GM10266 (cell line): ENCODE measurements at regions not wholly inside any gene's neighbourhood (a gene's known extent, or its start where the extent isn't known, plus 50 kb on each side); places are given as distances from the start of the nearest gene placed in this dataset.

Experiments
- DNase-seq: peaks from one replicate; pipeline ENCODE4 v3.0.0; 2012; ENCODE audit errors: extremely low spot score
- TF ChIP-seq, protein P1 (sequence below): IDR thresholded peaks from 2 replicates; pipeline ENCODE4 v1.5.1; 2012; ENCODE audit warnings: mild to moderate bottlenecking, low read depth; ENCODE audit not compliant: control insufficient read depth, insufficient read depth; ENCODE audit errors: missing control alignments

DNA sequence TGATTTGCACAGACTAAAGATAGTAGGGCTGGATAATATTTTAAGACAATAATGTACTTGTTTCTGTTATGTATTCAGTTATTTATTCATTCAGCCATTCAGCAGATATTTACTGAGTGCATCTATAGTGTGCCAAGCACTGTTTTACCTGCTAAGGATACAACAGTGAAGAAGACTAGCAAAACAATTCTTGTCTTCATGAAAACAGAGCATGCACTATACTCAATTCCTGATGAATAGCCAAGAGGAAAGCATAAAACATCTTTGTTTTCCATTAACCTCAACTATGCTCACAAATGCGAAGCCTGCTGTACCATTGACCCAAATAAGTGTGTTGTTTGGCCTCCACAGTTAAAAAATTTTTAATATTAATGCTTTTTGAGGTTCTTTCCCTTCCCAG, 436.7 kb downstream of the BCKDHB start:
- TF ChIP-seq, protein P1, sequence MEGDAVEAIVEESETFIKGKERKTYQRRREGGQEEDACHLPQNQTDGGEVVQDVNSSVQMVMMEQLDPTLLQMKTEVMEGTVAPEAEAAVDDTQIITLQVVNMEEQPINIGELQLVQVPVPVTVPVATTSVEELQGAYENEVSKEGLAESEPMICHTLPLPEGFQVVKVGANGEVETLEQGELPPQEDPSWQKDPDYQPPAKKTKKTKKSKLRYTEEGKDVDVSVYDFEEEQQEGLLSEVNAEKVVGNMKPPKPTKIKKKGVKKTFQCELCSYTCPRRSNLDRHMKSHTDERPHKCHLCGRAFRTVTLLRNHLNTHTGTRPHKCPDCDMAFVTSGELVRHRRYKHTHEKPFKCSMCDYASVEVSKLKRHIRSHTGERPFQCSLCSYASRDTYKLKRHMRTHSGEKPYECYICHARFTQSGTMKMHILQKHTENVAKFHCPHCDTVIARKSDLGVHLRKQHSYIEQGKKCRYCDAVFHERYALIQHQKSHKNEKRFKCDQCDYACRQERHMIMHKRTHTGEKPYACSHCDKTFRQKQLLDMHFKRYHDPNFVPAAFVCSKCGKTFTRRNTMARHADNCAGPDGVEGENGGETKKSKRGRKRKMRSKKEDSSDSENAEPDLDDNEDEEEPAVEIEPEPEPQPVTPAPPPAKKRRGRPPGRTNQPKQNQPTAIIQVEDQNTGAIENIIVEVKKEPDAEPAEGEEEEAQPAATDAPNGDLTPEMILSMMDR = no peak
- no peak for DNase-seq

DNA sequence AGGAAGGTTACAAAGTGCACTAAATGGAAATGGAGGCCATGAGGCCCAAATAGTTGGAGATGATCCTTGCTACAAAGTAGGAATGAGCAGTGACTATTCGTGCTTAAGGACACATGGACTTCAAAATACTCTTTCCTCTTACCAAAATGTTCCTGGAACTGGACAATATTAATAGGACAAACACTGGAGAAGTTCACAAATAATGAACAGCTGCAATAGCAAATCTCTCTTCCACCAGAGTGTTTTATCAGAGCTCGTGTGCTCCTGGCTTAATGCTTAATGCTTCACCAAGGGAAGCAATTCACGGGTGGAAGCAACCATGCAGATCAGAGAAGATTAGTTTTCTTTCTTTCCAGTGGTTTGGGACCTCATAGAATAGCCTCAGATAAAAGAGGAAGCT, 435.4 kb downstream of the BCKDHB start:
- TF ChIP-seq, protein P1 = no peak
- no peak for DNase-seq

DNA sequence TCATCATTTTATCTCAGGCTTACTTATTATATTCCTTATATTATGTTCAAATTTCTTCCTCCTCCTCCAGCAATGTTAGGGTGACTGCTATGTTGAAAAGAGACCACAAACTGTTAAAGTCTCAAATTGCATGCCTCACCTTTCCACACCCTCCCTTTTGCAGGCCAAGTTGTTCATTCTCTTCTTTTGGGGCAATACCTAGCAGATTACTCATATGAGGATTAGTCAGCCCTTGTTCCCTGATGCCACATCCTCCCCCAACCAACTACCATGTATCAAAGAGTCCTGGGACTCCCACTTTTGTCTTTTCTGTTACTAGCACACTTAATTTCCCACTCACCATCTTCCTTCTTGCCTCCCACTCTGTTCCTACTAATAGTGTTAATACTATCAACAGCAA, 434.7 kb downstream of the BCKDHB start:
- TF ChIP-seq, protein P1 = no peak
- no peak for DNase-seq

DNA sequence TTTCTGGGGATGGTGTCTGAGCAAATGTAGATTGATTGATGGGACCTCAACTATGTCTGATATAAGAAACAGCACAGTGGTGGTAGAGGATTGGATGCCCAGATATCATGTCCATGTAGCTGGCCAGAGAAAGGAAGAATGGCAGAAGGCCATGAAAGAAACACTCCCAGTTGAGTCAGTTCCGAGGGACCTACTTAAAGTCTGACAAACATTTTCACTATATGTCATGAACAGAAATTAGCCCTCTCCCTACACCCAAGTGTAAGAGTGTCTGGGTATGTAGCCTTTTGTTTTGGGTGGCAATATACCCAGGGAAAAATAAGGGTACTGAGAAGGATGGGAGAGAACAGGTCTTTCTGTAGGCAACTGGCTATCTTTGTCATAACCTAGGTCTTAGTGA, 434.2 kb downstream of the BCKDHB start:
- TF ChIP-seq, protein P1 = no peak
- no peak for DNase-seq

DNA sequence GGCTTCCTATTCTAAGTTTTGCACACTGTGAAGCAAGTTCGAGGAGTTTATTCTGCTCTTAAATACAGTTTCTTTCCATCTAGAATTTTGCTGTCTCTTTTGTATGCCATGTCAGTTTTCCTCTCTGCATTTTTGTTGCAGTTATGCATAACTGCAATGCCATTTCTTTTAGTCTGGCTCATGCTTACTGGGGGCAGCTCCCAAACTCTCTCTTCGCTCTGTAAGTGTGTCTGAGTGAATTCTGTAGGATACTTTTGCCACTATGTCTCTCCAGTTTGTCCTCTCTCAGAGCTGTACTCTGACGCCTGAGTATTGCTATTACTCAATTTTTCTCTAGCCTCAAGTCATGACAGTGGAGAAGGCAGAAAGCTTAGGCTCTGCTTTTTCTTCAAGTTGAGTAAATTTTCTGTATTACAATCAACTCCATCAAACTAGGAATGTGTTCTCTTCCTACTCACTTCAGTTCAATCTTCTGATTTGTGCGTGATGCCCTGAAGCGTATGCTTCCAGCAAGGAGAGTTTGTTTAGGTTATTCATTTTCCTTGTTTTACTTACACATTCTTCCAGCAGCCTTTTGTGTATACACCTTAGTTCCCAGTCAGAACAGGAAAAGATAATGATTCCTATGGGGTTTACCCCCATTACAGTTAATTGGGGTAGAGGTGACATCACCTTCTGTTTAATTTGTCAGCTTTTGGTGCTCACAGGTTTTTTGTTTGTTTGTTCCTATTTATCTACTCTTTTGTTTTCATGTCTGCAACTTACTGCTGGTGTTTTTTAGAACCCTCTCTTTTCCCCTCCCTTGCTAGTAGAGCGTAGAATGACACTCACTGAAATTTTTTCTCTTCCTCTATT, 430.9 kb downstream of the BCKDHB start:
- TF ChIP-seq, protein P1 = no peak
- no peak for DNase-seq

DNA sequence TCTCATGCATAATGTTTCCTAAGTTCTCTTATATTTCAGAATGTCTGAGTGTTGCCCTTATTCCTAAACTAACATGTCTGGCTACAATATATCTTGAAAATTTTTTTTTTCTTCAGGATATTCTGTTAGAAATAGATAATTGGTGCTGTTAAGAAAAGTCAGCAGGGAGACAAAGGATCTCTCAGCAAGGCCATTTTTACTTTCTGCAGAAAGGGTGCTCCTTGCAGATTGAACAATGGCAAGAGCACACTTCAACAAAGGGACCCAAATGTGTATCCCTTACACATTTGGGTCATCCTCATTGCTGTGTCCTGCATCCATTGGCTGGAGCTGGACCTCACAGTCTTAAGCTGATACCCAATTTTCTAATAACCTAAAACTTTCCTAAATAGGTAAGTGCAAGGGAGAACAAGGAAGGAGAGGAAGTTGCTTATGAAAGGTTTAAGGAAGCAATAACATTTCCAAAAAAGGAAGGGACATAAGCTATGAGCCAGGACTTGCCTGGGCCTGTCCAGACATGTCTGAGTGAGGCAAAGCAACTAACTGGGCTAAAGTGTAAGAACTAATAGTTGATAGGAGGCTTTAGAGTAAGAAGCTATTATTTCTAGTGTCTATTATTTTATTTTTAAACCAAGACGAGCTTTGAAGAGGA, 429.6 kb downstream of the BCKDHB start:
- no peak for DNase-seq
- TF ChIP-seq, protein P1 = no peak
